Memory B cell (primary cell): ENCODE measurements at regions not wholly inside any gene's neighbourhood (a gene's known extent, or its start where the extent isn't known, plus 50 kb on each side); places are given as distances from the start of the nearest gene placed in this dataset.

ENCODE experiments used
- ATAC-seq: fragments of 150-1000 bp; cut with Tn5 transposase; 2 replicates; pipeline ENCODE4 v1.10.0; 2021; ENCODE audit warnings: low read depth, mild to moderate bottlenecking, moderate library complexity
- DNase-seq, 2 donors: peaks; one replicate each; pipeline ENCODE4 v3.0.0; 2022; ENCODE audit warnings: low spot score in 2 of 2
- H3K27ac Mint-ChIP-seq: one replicate; pipeline ENCODE4 v1.8.0; 2022; ENCODE audit warnings: mild to moderate bottlenecking, moderate library complexity, mixed read lengths
- H3K27me3 Mint-ChIP-seq: one replicate; pipeline ENCODE4 v1.8.0; 2022; ENCODE audit warnings: mixed read lengths
- H3K36me3 Mint-ChIP-seq: one replicate; pipeline ENCODE4 v1.8.0; 2022; ENCODE audit warnings: mild to moderate bottlenecking, mixed read lengths
- H3K4me1 Mint-ChIP-seq: one replicate; pipeline ENCODE4 v1.8.0; 2022; ENCODE audit warnings: mixed read lengths
- H3K4me3 Mint-ChIP-seq: one replicate; pipeline ENCODE4 v1.8.0; 2022; ENCODE audit warnings: mild to moderate bottlenecking, moderate library complexity, mixed read lengths
- H3K9me3 Mint-ChIP-seq: one replicate; pipeline ENCODE4 v1.8.0; 2022; ENCODE audit warnings: mixed read lengths

GRCh38 chr18:2412996-2413751, 158.1 kb downstream of the METTL4 start:
- no peaks in the 10 kb centered on the region for H3K9me3 Mint-ChIP-seq

DNA sequence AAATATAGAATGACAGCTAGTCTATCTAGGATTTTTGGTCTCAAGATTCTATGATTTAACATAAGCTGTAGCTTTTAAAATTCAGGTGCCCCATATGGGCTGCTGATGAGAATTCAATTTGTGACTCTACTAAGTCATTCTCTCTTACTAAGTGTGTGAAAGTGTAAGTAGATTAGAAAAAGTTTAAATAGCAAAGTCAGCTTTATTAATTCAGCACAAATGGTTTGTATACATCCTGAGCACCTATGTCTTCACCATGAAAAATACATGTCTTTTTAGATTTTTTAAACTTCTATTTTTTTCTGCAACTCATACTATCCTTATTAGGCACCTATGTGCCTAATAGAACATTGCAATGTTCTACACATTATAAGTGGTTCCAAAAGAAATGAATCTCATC, 157.1 kb downstream of the METTL4 start:
- Mint-ChIP-seq H3K4me1 (no peaks in the 10 kb centered on the region), H3K36me3 (no peaks in the 10 kb centered on the region), H3K9me3 (no peaks in the 10 kb centered on the region), H3K27me3 (peaks cover 3% of the 10 kb centered on the region), H3K27ac (no peak overlapping the region), H3K4me3 (no peak overlapping the region)
- no peak for ATAC-seq
- DNase-seq, result no peak

More at GRCh38 chr18:2412996-2413751, 158.1 kb downstream of the METTL4 start:
- no peak overlapping the region for H3K4me3 Mint-ChIP-seq
- H3K4me1 Mint-ChIP-seq, result no peaks in the 10 kb centered on the region
- H3K27me3 Mint-ChIP-seq, result peaks cover 3% of the 10 kb centered on the region
- H3K36me3 Mint-ChIP-seq, result no peaks in the 10 kb centered on the region
- ATAC-seq (no peak), DNase-seq (no peak)
- no peak overlapping the region for H3K27ac Mint-ChIP-seq

DNA sequence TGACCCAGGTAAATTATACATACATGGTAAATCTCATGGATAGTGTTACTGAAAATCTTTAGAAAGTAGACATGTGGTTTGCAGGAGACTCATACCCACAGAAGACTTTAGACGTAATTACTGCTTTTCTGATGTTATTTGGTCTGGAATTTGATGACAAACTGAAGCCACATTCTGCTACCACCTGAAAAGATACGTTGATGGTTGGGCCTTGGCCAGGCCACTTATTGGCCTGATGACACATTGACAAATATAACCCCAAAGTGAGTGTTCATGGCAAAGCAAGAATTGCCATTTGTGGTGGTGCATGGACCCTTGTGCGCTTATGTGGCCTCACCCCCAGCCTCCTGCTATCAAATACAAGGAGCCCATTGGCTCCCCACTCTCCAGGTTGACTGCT, 155.6 kb downstream of the METTL4 start:
- no peak for DNase-seq
- Mint-ChIP-seq H3K27me3 (peaks cover 3% of the 10 kb centered on the region), H3K27ac (no peak overlapping the region), H3K4me3 (no peak overlapping the region), H3K9me3 (no peaks in the 10 kb centered on the region), H3K36me3 (no peaks in the 10 kb centered on the region), H3K4me1 (no peaks in the 10 kb centered on the region)
- no peak for ATAC-seq

GRCh38 chr18:2417861-2418610, 153.3 kb downstream of the METTL4 start:
- Mint-ChIP-seq H3K27me3 (peaks cover 7% of the 10 kb centered on the region), H3K27ac (no peak overlapping the region), H3K9me3 (no peaks in the 10 kb centered on the region), H3K4me3 (no peak overlapping the region), H3K36me3 (no peaks in the 10 kb centered on the region), H3K4me1 (no peaks in the 10 kb centered on the region)
- no peak for DNase-seq
- no peak for ATAC-seq

- peaks cover 8% of the 10 kb centered on the region for H3K27me3 Mint-ChIP-seq
Measured at GRCh38 chr18:2420367-2420766, 150.9 kb downstream of the METTL4 start.

GRCh38 chr18:2423761-2424160, 147.5 kb downstream of the METTL4 start:
- Mint-ChIP-seq H3K27me3 (peaks cover 9% of the 10 kb centered on the region), H3K4me3 (no peak overlapping the region), H3K4me1 (no peaks in the 10 kb centered on the region), H3K36me3 (no peaks in the 10 kb centered on the region), H3K9me3 (peaks cover 5% of the 10 kb centered on the region), H3K27ac (no peak overlapping the region)
- no peak for ATAC-seq
- DNase-seq, result no peak

More at GRCh38 chr18:2420367-2420766, 150.9 kb downstream of the METTL4 start:
- ATAC-seq, result no peak
- no peak overlapping the region for H3K27ac Mint-ChIP-seq
- H3K36me3 Mint-ChIP-seq, result no peaks in the 10 kb centered on the region
- no peak overlapping the region for H3K4me3 Mint-ChIP-seq
- H3K4me1 Mint-ChIP-seq, result no peaks in the 10 kb centered on the region
- H3K9me3 Mint-ChIP-seq, result peaks cover under 1% of the 10 kb centered on the region
- no peak for DNase-seq

- Mint-ChIP-seq H3K9me3 (peaks cover 5% of the 10 kb centered on the region), H3K27me3 (peaks cover 9% of the 10 kb centered on the region), H3K4me3 (no peak overlapping the region), H3K4me1 (no peaks in the 10 kb centered on the region), H3K27ac (no peak overlapping the region), H3K36me3 (no peaks in the 10 kb centered on the region)
- DNase-seq, result no peak
- ATAC-seq, result no peak
Measured at GRCh38 chr18:2424420-2424819, 146.9 kb downstream of the METTL4 start.

DNA sequence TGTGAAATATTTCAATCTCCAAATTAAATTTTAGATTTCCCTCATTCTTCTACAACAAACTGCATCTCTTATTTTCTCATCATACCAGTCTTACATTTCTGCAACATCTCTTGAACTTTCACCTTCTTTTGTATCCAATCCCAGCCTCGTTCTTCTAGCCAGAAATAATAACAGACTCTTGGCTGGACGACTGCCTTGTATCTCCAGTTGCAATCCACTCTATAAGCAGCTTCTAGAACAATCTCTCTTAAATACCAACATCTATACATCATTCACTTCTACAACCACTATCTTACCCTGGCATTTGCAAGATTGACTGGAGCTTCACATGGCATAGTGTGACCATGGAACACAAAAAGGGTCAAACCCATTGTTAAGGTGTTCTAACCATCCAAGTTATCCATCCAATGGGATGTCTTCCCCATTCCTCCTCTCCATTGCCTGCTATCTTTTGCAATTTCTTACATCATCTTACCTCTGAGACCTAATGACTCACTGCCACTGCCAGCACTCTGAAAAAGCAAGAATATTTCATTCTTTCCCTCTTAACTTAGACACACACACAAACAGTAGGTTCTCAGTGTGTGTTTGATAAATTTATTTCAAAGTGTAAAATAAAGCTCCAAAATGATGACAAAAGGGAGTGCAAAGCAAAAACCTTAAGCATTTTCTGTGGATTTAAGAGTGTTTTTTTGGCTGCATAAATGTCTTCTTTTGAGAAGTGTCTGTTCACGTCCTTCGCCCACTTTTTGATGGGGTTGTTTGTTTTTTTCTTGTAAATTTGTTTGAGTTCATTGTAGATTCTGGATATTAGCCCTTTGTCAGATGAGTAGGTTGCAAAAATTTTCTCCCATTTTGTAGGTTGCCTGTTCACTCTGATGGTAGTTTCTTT, 145.6 kb downstream of the METTL4 start:
- DNase-seq (no peak), ATAC-seq (no peak)
- Mint-ChIP-seq H3K27ac (no peak overlapping the region), H3K36me3 (peaks cover 4% of the 10 kb centered on the region), H3K9me3 (peaks cover 9% of the 10 kb centered on the region), H3K4me3 (no peak overlapping the region), H3K27me3 (peaks cover 9% of the 10 kb centered on the region), H3K4me1 (no peaks in the 10 kb centered on the region)

GRCh38 chr18:2430191-2430590, 141.1 kb downstream of the METTL4 start:
- no peak for DNase-seq
- no peaks in the 10 kb centered on the region for H3K4me1 Mint-ChIP-seq
- peaks cover 4% of the 10 kb centered on the region for H3K36me3 Mint-ChIP-seq
- H3K27me3 Mint-ChIP-seq, result peaks cover 8% of the 10 kb centered on the region
- ATAC-seq, result no peak
- H3K4me3 Mint-ChIP-seq, result no peak overlapping the region
- peaks cover 9% of the 10 kb centered on the region for H3K9me3 Mint-ChIP-seq
- H3K27ac Mint-ChIP-seq, result no peak overlapping the region

- no peak for ATAC-seq
- H3K27me3 Mint-ChIP-seq, result peaks cover 5% of the 10 kb centered on the region
- no peak overlapping the region for H3K27ac Mint-ChIP-seq
- H3K4me3 Mint-ChIP-seq, result no peak overlapping the region
- no peak for DNase-seq
- H3K36me3 Mint-ChIP-seq, result peaks cover 4% of the 10 kb centered on the region
- no peaks in the 10 kb centered on the region for H3K4me1 Mint-ChIP-seq
- peaks cover 6% of the 10 kb centered on the region for H3K9me3 Mint-ChIP-seq
Measured at GRCh38 chr18:2431806-2432205, 139.5 kb downstream of the METTL4 start.

GRCh38 chr18:2433366-2433765, 137.9 kb downstream of the METTL4 start:
- ATAC-seq, result no peak
- H3K4me1 Mint-ChIP-seq, result no peaks in the 10 kb centered on the region
- peaks cover 5% of the 10 kb centered on the region for H3K27me3 Mint-ChIP-seq
- no peak overlapping the region for H3K27ac Mint-ChIP-seq
- H3K36me3 Mint-ChIP-seq, result peaks cover 4% of the 10 kb centered on the region
- peaks cover 6% of the 10 kb centered on the region for H3K9me3 Mint-ChIP-seq
- H3K4me3 Mint-ChIP-seq, result no peak overlapping the region
- no peak for DNase-seq

DNA sequence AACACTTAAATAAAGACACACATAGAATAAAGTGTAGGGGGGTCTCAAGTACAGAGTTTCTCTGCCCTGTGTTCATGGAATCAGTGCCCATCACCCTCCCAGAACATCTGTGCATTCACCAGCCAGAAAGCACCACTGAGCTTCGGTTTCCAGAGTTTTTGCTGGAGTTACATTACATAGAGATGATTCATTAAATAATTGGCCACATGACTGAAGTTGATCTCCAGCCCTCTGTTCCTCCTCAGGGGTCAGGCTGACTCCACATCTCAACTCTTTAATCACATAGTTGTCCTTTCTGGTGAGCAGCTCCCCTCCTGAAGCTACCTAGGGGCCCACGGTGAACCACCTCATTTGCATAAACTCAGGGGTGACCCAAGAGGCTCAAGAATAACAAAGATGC, 129.8 kb downstream of the METTL4 start:
- ATAC-seq (no peak), DNase-seq (no peak)
- peaks cover 1% of the 10 kb centered on the region for H3K27me3 Mint-ChIP-seq
- no peak overlapping the region for H3K27ac Mint-ChIP-seq
- H3K36me3 Mint-ChIP-seq, result peaks cover 2% of the 10 kb centered on the region
- peaks cover 5% of the 10 kb centered on the region for H3K4me1 Mint-ChIP-seq
- H3K4me3 Mint-ChIP-seq, result no peak overlapping the region
- no peaks in the 10 kb centered on the region for H3K9me3 Mint-ChIP-seq

DNA sequence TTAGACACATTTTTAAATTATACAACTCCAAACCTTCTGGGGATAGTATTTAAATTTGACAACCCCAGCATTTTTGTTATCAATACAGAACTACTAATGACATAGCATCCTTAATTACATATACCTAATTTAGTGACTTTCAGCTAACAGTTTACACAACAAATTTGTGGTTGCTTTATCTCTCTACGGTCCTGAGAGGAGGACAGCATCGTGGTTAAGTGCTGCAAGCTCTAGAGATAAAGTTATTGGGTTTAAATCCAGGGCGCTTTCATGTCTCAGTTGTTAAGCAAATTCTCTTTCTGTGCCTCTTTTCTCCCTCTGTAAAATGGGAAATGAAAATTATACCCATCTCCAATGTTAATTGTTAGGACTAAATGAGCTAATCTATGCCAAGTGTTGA, 129.3 kb downstream of the METTL4 start:
- ATAC-seq (no peak), DNase-seq (no peak)
- Mint-ChIP-seq H3K27me3 (peaks cover 1% of the 10 kb centered on the region), H3K4me1 (peaks cover 5% of the 10 kb centered on the region), H3K4me3 (no peak overlapping the region), H3K9me3 (no peaks in the 10 kb centered on the region), H3K36me3 (peaks cover 2% of the 10 kb centered on the region), H3K27ac (no peak overlapping the region)

DNA sequence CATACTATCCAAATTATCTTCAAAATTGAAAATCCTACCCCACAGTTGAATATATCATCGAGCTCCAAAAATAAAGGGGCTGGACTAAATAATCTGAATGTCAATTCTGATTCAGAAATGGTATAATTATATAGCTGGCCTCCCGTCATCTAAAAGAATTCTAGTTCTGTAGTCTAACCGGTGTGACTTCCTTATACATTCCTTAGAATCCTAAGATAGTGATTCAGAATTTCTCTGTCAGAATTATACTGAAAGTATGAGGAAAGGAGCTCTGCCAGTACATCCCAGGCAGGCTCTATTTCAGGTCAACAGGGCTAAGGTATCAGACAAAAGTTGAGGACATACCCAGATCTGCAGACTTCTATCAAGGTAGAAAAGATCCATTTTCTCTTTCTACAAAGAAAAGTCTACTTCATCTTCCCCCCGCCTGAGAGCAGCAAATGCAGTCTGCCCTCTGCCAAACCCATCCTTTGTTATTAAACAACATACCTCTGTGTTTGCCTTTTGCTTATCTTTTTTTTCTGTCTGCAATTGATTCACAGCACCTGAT, 128.5 kb downstream of the METTL4 start:
- ATAC-seq, result no peak
- peaks cover 1% of the 10 kb centered on the region for H3K27me3 Mint-ChIP-seq
- H3K4me3 Mint-ChIP-seq, result no peak overlapping the region
- peaks cover 5% of the 10 kb centered on the region for H3K4me1 Mint-ChIP-seq
- H3K27ac Mint-ChIP-seq, result no peak overlapping the region
- DNase-seq, result no peak
- peaks cover 2% of the 10 kb centered on the region for H3K36me3 Mint-ChIP-seq
- no peaks in the 10 kb centered on the region for H3K9me3 Mint-ChIP-seq
